ENCODE measurements at regions not wholly inside any gene's neighbourhood (a gene's known extent, or its start where the extent isn't known, plus 50 kb on each side); places are given as distances from the start of the nearest gene placed in this dataset.
"Not testable (repeated sequence)": the region's sequence is repeated elsewhere in the genome, so short reads cannot be mapped to it uniquely, and the experiment has no call there.

- TF ChIP-seq CTCF (IDR thresholded peaks at IDR 0.05; ENCODE audit: poor library complexity); EZH2 (IDR thresholded peaks at IDR 0.05; ENCODE audit: borderline replicate concordance): not testable (repeated sequence)
Measured at GRCh38 chr22:15920941-15921340, 231.1 kb downstream of the POTEH start.

Measured in hepatocyte (in vitro differentiated cells).